Testis (tissue), 2 donors: ENCODE measurements at regions not wholly inside any gene's neighbourhood (a gene's known extent, or its start where the extent isn't known, plus 50 kb on each side); places are given as distances from the start of the nearest gene placed in this dataset.

ENCODE experiments used
- CTCF ChIP-seq, 3 experiments: fragments of 450-650 bp in 2 of 3; fragments of 200-600 bp in 1 of 3; sonication (generic) in 1 of 3; IDR thresholded peaks; one replicate each; pipeline ENCODE4 v1.5.1; 2016 to 2019; ENCODE audit warnings: antibody characterized with exemption in 3 of 3, mild to moderate bottlenecking in 2 of 3, moderate library complexity in 1 of 3
- POLR2A ChIP-seq: fragments of 450-650 bp; IDR thresholded peaks from one replicate; pipeline ENCODE4 v1.6.1; 2017; ENCODE audit warnings: antibody characterized with exemption, mild to moderate bottlenecking, moderate library complexity

DNA sequence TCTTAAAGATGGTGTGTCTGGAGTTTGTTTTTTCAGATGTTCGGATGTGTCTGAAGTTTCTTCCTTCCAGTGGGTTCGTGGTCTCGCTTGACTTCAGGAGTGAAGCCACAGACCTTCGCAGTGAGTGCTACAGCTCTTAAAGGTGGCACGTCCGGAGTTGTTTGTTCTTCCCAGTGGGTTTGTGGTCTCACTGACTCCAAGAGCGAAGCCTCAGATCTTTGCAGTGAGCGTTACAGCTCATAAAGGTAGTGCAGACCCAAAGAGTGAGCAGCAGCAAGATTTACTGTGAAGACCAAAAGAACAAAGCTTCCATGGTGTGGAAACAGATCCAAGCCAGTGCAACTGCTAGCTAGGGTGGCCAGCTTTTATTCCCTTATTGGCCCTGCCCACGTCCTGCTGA is 1430.4 kb upstream of the B3GALT2 start:
- no peak for TF ChIP-seq CTCF (IDR thresholded peaks at IDR 0.05)
- no peak for TF ChIP-seq POLR2A
